NB4 (cell line): ENCODE measurements at regions not wholly inside any gene's neighbourhood (a gene's known extent, or its start where the extent isn't known, plus 50 kb on each side); places are given as distances from the start of the nearest gene placed in this dataset.

ENCODE experiments used
- DNase-seq: peaks from one replicate; pipeline ENCODE4 v3.0.0; 2010; ENCODE audit warnings: low read depth
- H3K4me3 ChIP-seq: one replicate; pipeline ENCODE4 v1.5.1; 2011; ENCODE audit warnings: mild to moderate bottlenecking, low read depth, low read length, moderate library complexity
- CTCF ChIP-seq: IDR thresholded peaks from one replicate; pipeline ENCODE4 v1.5.1; 2012; ENCODE audit warnings: low read depth, low read length
- MYC ChIP-seq: IDR thresholded peaks from 2 replicates; pipeline ENCODE4 v1.6.1; 2011; ENCODE audit warnings: low read depth, low read length
- POLR2A ChIP-seq: IDR thresholded peaks from 2 replicates; pipeline ENCODE4 v1.6.1; 2011; ENCODE audit warnings: mild to moderate bottlenecking; ENCODE audit not compliant: insufficient read length; ENCODE audit errors: extremely low read depth
- TF ChIP-seq, protein P1 (sequence below): IDR thresholded peaks from 2 replicates; pipeline ENCODE4 v1.6.1; 2011; ENCODE audit warnings: low read depth, low read length

GRCh38 chr21:15932726-15933125, 202.9 kb downstream of the USP25 start:
- no peak overlapping the region for H3K4me3 ChIP-seq
- TF ChIP-seq, protein P1, sequence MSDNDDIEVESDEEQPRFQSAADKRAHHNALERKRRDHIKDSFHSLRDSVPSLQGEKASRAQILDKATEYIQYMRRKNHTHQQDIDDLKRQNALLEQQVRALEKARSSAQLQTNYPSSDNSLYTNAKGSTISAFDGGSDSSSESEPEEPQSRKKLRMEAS = no peak
- no peak for TF ChIP-seq CTCF
- TF ChIP-seq MYC = no peak
- no peak for TF ChIP-seq POLR2A
- DNase-seq = no peak

DNA sequence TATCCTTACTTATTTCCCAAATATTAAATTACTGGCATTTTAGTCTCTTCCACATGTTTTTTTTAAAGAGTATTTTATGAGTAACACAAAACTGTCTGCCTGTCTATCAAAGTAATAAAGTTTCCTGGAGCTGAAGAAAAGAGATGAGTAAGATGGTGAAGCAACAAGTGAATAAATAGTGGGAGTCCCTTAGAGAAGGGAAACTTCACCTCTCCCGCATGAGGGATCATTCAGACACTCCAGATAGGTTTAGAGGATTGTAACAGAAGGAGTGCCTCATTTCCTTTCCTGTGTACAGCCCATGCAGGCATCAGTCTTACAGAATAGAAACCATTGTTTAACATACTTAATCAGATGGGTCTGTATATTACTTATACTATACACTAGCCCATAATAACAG, 205.7 kb downstream of the USP25 start:
- no peak overlapping the region for H3K4me3 ChIP-seq
- DNase-seq = no peak
- TF ChIP-seq, protein P1 = no peak
- TF ChIP-seq MYC = no peak
- TF ChIP-seq CTCF = no peak
- no peak for TF ChIP-seq POLR2A

DNA sequence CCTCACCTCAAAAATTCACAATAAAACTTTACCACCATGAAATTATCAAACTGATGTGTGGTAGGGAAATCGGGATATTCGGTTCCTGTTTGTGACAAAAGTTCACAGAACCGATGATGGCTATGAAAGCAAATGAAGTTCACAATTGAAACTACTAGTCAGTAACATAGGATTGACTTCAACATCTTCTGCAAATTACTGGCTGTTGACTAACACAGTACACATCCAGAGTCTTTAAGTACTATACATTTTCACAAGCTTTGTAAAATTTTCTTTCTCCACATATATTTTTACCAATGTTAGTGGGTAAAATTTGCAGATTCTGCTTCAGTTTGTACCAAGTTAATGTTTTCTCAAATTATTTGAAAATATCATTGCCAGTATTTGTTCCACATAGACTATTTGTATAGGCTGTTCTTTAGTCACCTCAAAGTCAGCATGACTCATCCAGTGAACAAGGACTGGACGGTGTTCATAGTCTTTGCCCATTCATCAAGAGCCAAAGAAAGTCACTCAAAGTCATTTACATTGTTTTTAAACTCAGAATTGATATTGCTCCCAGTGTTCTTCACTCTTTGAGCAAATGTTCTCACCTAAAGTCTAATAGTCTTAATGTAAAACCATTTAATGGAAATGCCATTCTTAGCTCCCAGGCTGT, 213.4 kb downstream of the USP25 start:
- H3K4me3 ChIP-seq = no peak overlapping the region
- TF ChIP-seq CTCF (no peak), MYC (no peak)
- DNase-seq = no peak

GRCh38 chr21:15947677-15948076, 217.9 kb downstream of the USP25 start:
- TF ChIP-seq MYC = no peak
- TF ChIP-seq, protein P1 = no peak
- no peak for TF ChIP-seq CTCF
- no peak for TF ChIP-seq POLR2A

GRCh38 chr21:15953551-15954116, 223.9 kb downstream of the USP25 start:
- H3K4me3 ChIP-seq = no peak overlapping the region
- DNase-seq = no peak
- no peak for TF ChIP-seq POLR2A
- TF ChIP-seq, protein P1 = no peak
- TF ChIP-seq MYC = no peak

More at GRCh38 chr21:15947677-15948076, 217.9 kb downstream of the USP25 start:
- peak; percentile 1 for DNase-seq
- H3K4me3 ChIP-seq = no peak overlapping the region

DNA sequence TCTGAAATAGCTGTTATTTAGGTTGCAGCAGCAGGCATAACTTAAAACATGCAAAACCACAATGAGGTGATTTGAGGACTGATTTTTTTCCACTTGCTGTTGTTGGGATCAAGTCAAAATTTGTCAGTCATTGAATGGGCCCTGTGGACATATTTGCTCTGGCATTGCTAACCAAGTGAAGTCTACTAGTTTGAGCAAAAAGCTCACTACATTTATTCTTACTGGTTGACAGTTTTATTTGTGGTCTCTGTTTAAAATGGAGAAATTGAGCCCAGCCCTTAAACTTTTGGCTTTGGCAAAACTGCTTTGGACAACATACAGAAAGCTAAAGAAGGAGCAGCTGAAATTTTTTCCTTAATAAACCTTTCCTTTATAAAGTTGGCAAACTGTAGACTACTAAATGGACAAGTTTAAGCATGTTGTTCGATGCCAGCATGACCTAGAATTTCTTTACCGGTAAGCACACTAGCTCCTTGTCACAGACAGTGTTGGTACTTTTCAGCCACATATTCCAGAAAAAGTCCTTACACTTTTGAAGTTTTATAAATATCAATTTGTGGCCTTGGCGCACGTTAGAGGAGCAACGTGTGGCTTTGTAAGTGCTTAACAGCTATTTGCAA, 234.6 kb downstream of the USP25 start:
- H3K4me3 ChIP-seq = no peak overlapping the region
- no peak for TF ChIP-seq MYC
- TF ChIP-seq, protein P1 = no peak
- no peak for TF ChIP-seq CTCF
- no peak for TF ChIP-seq POLR2A
- DNase-seq = no peak
